ENCODE measurements at regions not wholly inside any gene's neighbourhood (a gene's known extent, or its start where the extent isn't known, plus 50 kb on each side); places are given as distances from the start of the nearest gene placed in this dataset.

DNA sequence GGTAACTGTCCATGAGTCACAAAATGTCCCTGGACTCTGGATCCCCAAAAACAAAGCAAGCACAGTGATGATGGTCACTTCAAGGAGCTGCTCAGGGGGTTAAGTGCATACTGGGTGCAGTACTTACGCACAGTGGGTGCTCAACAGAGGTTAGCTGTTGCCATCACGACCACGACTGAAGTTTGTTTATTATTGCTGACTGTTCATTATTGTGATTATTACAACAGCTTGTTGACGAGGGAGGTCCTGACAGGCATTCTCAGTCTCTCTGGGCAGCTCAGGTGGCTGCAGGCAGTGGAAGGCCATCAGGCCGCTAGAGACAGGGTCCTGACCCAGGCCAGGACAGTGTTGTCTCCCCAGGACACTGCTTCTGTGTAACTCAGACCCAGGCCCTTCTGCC lies 418.8 kb downstream of the SHANK2 start:
- Histone ChIP-seq H2BK12ac (ENCODE audit: low read length) (peak overlapping the region; percentile 59), H3K14ac (ENCODE audit: low read length) (no peak overlapping the region), H2BK15ac (ENCODE audit: low read length) (no peak overlapping the region), H3K27me3 (ENCODE audit: control insufficient read depth in 3 of 3, insufficient read depth in 3 of 3, low read depth in 1 of 3, low read length in 3 of 3) (peaks cover 0 to 13% (median 0%) of the 10 kb centered on the region in 3 experiments), H3K4ac (ENCODE audit: low read length) (no peak overlapping the region), H2BK120ac (ENCODE audit: low read depth, low read length) (no peak overlapping the region), H4K91ac (ENCODE audit: low read depth, low read length, poor library complexity) (no peak overlapping the region), H2AFZ (ENCODE audit: low read length) (no peak overlapping the region), H2AK5ac (ENCODE audit: low read depth, low read length) (peak overlapping the region; percentile 91), H3K4me3 (ENCODE audit: low read length in 2 of 2) (no peak overlapping the region), H3K9me3 (replicated peaks in 1 of 2; ENCODE audit: control insufficient read depth in 2 of 2, insufficient read depth in 1 of 2, low read depth in 1 of 2, low read length in 2 of 2) (peaks cover 2 to 9% of the 10 kb centered on the region in 2 donors), H4K8ac (ENCODE audit: low read depth, low read length) (no peak overlapping the region), H3K79me1 (ENCODE audit: low read depth, low read length) (no peaks in the 10 kb centered on the region), H3K27ac (replicated peaks; ENCODE audit: low read length) (no peak overlapping the region), H2BK5ac (ENCODE audit: low read length) (peak overlapping the region; percentile 76), H3K4me2 (ENCODE audit: insufficient read depth, low read length, poor library complexity, severe bottlenecking) (no peak overlapping the region), H3K9ac (ENCODE audit: low read depth, low read length, poor library complexity) (no peak overlapping the region), H3K36me3 (replicated peaks in 1 of 2; ENCODE audit: control insufficient read depth in 2 of 2, insufficient read depth in 2 of 2, low read length in 2 of 2) (no peaks in the 10 kb centered on the region), H3K4me1 (ENCODE audit: control insufficient read depth in 2 of 2, insufficient read depth in 1 of 2, low read depth in 1 of 2, low read length in 2 of 2) (peaks cover 0 to 4% of the 10 kb centered on the region in 2 donors), H3K23ac (ENCODE audit: low read depth, low read length, poor library complexity) (no peak overlapping the region), H3K18ac (ENCODE audit: low read length) (peak overlapping the region; percentile 92)
- no peak for DNase-seq (ENCODE audit: low spot score)
- WGBS, 2 donors (ENCODE audit: extremely low coverage in 2 of 2, insufficient read length in 2 of 2, insufficient replicate concordance in 1 of 2), result no CpG with 5 or more reads among the region's 5 CpGs

DNA sequence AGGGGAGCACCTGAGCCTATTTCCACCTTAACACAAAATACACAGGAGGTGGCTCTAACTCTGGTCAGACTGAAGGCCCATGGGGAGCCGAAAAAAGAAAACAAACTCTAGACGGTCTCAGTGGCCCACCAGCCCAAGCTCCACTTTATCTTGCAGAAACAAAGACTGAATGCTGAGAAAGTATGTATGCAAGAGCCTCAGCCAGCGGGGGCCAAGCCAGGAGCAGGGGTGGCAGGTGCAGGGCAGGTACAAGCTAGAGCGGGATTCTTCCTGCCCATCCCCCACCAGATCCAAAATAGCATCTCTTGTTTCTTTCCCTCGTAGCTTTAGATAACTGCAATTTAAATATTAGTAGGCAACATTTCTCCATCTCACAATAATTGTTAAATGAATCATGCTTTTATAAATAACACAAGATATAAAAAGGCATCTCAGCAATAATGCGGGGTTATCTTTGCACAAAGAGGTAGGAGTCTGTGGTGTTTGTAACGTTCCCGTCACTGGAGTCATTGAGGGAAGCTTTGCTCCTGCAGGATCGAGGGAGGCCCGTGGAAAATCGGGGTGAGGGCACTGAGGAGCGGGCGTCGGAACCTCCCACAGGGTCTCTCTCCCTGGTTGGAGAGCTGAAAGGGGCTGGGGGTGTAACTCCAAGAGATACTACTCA lies 418.0 kb downstream of the SHANK2 start:
- Histone ChIP-seq H3K36me3 (replicated peaks in 1 of 2; ENCODE audit: control insufficient read depth in 2 of 2, insufficient read depth in 2 of 2, low read length in 2 of 2) (no peaks in the 10 kb centered on the region), H3K79me1 (ENCODE audit: low read depth, low read length) (no peaks in the 10 kb centered on the region), H3K4me2 (ENCODE audit: insufficient read depth, low read length, poor library complexity, severe bottlenecking) (no peak overlapping the region), H4K8ac (ENCODE audit: low read depth, low read length) (no peak overlapping the region), H3K4me3 (ENCODE audit: low read length in 2 of 2) (no peak overlapping the region), H3K4ac (ENCODE audit: low read length) (no peak overlapping the region), H3K9ac (ENCODE audit: low read depth, low read length, poor library complexity) (no peak overlapping the region), H3K4me1 (ENCODE audit: control insufficient read depth in 2 of 2, insufficient read depth in 1 of 2, low read depth in 1 of 2, low read length in 2 of 2) (peaks cover 0 to 4% of the 10 kb centered on the region in 2 donors), H3K9me3 (replicated peaks in 1 of 2; ENCODE audit: control insufficient read depth in 2 of 2, insufficient read depth in 1 of 2, low read depth in 1 of 2, low read length in 2 of 2) (peaks cover 2 to 9% of the 10 kb centered on the region in 2 donors), H3K27me3 (ENCODE audit: control insufficient read depth in 3 of 3, insufficient read depth in 3 of 3, low read depth in 1 of 3, low read length in 3 of 3) (peaks cover 0 to 13% (median 0%) of the 10 kb centered on the region in 3 experiments), H3K18ac (ENCODE audit: low read length) (peak overlapping the region; percentile 49), H3K14ac (ENCODE audit: low read length) (no peak overlapping the region), H2BK15ac (ENCODE audit: low read length) (peak overlapping the region; percentile 37), H2AFZ (ENCODE audit: low read length) (no peak overlapping the region), H2BK12ac (ENCODE audit: low read length) (no peak overlapping the region), H2AK5ac (ENCODE audit: low read depth, low read length) (peak overlapping the region; percentile 45), H2BK5ac (ENCODE audit: low read length) (no peak overlapping the region), H3K27ac (replicated peaks; ENCODE audit: low read length) (no peak overlapping the region), H3K23ac (ENCODE audit: low read depth, low read length, poor library complexity) (no peak overlapping the region), H4K91ac (ENCODE audit: low read depth, low read length, poor library complexity) (no peak overlapping the region), H2BK120ac (ENCODE audit: low read depth, low read length) (no peak overlapping the region)
- no peak for DNase-seq (ENCODE audit: low spot score)
- no CpG with 5 or more reads among the region's 14 CpGs for WGBS, 2 donors (ENCODE audit: extremely low coverage in 2 of 2, insufficient read length in 2 of 2, insufficient replicate concordance in 1 of 2)

DNA sequence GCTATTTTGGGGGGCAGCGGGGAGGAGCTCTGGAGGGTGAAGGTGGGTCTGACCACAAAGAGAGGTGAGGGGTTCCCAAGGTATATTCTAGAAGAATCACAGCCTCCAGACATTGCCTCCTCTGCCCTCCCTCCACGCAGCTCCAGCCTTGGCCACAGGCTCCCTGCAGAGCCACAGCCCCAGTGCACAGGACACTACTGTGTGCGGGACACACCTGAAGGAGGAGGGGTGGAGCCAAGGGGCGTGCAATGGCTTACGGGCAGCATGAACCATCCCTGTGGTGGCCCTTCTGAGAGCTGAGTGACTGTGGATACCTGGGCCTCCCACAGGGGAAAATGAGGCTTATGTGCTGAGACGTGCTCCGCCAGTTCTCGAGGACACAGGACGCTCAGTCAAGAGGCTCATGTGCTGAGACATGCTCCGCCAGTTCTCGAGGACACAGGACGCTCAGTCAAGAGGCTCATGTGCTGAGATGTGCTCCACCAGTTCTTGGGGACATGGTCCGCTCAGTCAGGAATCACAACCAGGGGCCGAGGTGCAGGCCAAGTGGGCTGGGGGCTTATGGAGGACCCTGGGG lies 417.3 kb downstream of the SHANK2 start:
- H3K4me2 ChIP-seq (ENCODE audit: insufficient read depth, low read length, poor library complexity, severe bottlenecking), result no peak overlapping the region
- H3K36me3 ChIP-seq (replicated peaks in 1 of 2; ENCODE audit: control insufficient read depth in 2 of 2, insufficient read depth in 2 of 2, low read length in 2 of 2), result no peaks in the 10 kb centered on the region
- H3K27ac ChIP-seq (replicated peaks; ENCODE audit: low read length), result no peak overlapping the region
- no peak overlapping the region for H3K4ac ChIP-seq (ENCODE audit: low read length)
- no peak for DNase-seq (ENCODE audit: low spot score)
- no peak overlapping the region for H3K9ac ChIP-seq (ENCODE audit: low read depth, low read length, poor library complexity)
- no peak overlapping the region for H3K4me3 ChIP-seq (ENCODE audit: low read length in 2 of 2)
- H2BK15ac ChIP-seq (ENCODE audit: low read length), result peak overlapping the region; percentile 37
- H3K9me3 ChIP-seq (replicated peaks in 1 of 2; ENCODE audit: control insufficient read depth in 2 of 2, insufficient read depth in 1 of 2, low read depth in 1 of 2, low read length in 2 of 2), result peaks cover 2 to 9% of the 10 kb centered on the region in 2 donors
- H2BK120ac ChIP-seq (ENCODE audit: low read depth, low read length), result peak overlapping the region; percentile 61
- peaks cover 0 to 4% of the 10 kb centered on the region in 2 donors for H3K4me1 ChIP-seq (ENCODE audit: control insufficient read depth in 2 of 2, insufficient read depth in 1 of 2, low read depth in 1 of 2, low read length in 2 of 2)
- peak overlapping the region; percentile 43 for H2BK5ac ChIP-seq (ENCODE audit: low read length)
- H3K23ac ChIP-seq (ENCODE audit: low read depth, low read length, poor library complexity), result peak overlapping the region; percentile 76
- no peaks in the 10 kb centered on the region for H3K79me1 ChIP-seq (ENCODE audit: low read depth, low read length)
- no peak overlapping the region for H2BK12ac ChIP-seq (ENCODE audit: low read length)
- no peak overlapping the region for H4K91ac ChIP-seq (ENCODE audit: low read depth, low read length, poor library complexity)
- peaks cover 0 to 11% (median 0%) of the 10 kb centered on the region in 3 experiments for H3K27me3 ChIP-seq (ENCODE audit: control insufficient read depth in 3 of 3, insufficient read depth in 3 of 3, low read depth in 1 of 3, low read length in 3 of 3)
- H3K18ac ChIP-seq (ENCODE audit: low read length), result peak overlapping the region; percentile 78
- H2AK5ac ChIP-seq (ENCODE audit: low read depth, low read length), result peak overlapping the region; percentile 87
- H2AFZ ChIP-seq (ENCODE audit: low read length), result no peak overlapping the region
- no peak overlapping the region for H4K8ac ChIP-seq (ENCODE audit: low read depth, low read length)
- H3K14ac ChIP-seq (ENCODE audit: low read length), result peak overlapping the region; percentile 58
- WGBS, 2 donors (ENCODE audit: extremely low coverage in 2 of 2, insufficient read length in 2 of 2, insufficient replicate concordance in 1 of 2), result no CpG with 5 or more reads among the region's 14 CpGs

DNA sequence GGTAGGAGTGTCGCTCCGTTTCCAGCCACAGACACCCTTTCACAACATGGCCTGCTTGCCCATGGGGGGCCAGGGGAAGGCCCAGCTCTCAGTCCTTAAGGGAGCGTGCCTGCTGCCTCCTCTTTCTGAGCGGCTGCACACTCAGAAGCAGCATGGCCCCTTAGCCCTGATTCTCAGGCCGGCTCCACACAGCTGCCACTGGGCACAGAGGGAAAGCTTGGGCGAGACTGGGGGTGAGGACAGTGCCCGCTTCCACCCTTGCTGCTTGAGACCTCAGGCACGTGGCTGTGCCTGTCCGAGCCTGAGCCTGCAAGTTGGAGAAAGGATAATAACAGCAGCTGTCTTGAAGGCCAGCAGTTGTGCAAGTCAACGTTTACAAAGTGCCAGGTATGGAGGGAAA lies 416.3 kb downstream of the SHANK2 start:
- H3K4me3 ChIP-seq (ENCODE audit: low read length in 2 of 2), result no peak overlapping the region
- peak overlapping the region; percentile 71 for H2AK5ac ChIP-seq (ENCODE audit: low read depth, low read length)
- H2BK5ac ChIP-seq (ENCODE audit: low read length), result peak overlapping the region; percentile 55
- WGBS, 2 donors (ENCODE audit: extremely low coverage in 2 of 2, insufficient read length in 2 of 2, insufficient replicate concordance in 1 of 2), result no CpG with 5 or more reads among the region's 10 CpGs
- no peak overlapping the region for H3K9ac ChIP-seq (ENCODE audit: low read depth, low read length, poor library complexity)
- DNase-seq (ENCODE audit: low spot score), result no peak
- H3K18ac ChIP-seq (ENCODE audit: low read length), result peak overlapping the region; percentile 46
- peak overlapping the region; percentile 31 for H3K14ac ChIP-seq (ENCODE audit: low read length)
- H2BK15ac ChIP-seq (ENCODE audit: low read length), result peak overlapping the region; percentile 57
- peak overlapping the region; percentile 95 for H2BK12ac ChIP-seq (ENCODE audit: low read length)
- no peak overlapping the region for H2BK120ac ChIP-seq (ENCODE audit: low read depth, low read length)
- H3K23ac ChIP-seq (ENCODE audit: low read depth, low read length, poor library complexity), result no peak overlapping the region
- H2AFZ ChIP-seq (ENCODE audit: low read length), result no peak overlapping the region
- no peaks in the 10 kb centered on the region for H3K36me3 ChIP-seq (replicated peaks in 1 of 2; ENCODE audit: control insufficient read depth in 2 of 2, insufficient read depth in 2 of 2, low read length in 2 of 2)
- H3K27ac ChIP-seq (replicated peaks; ENCODE audit: low read length), result no peak overlapping the region
- H4K8ac ChIP-seq (ENCODE audit: low read depth, low read length), result no peak overlapping the region
- H3K79me1 ChIP-seq (ENCODE audit: low read depth, low read length), result no peaks in the 10 kb centered on the region
- H3K4me2 ChIP-seq (ENCODE audit: insufficient read depth, low read length, poor library complexity, severe bottlenecking), result no peak overlapping the region
- peaks cover 2 to 9% of the 10 kb centered on the region in 2 donors for H3K9me3 ChIP-seq (replicated peaks in 1 of 2; ENCODE audit: control insufficient read depth in 2 of 2, insufficient read depth in 1 of 2, low read depth in 1 of 2, low read length in 2 of 2)
- H3K4ac ChIP-seq (ENCODE audit: low read length), result peak overlapping the region; percentile 59
- peak overlapping the region; percentile 15 for H4K91ac ChIP-seq (ENCODE audit: low read depth, low read length, poor library complexity)
- peaks cover 0 to 8% (median 0%) of the 10 kb centered on the region in 3 experiments for H3K27me3 ChIP-seq (ENCODE audit: control insufficient read depth in 3 of 3, insufficient read depth in 3 of 3, low read depth in 1 of 3, low read length in 3 of 3)
- peaks cover 0 to 4% of the 10 kb centered on the region in 2 donors for H3K4me1 ChIP-seq (ENCODE audit: control insufficient read depth in 2 of 2, insufficient read depth in 1 of 2, low read depth in 1 of 2, low read length in 2 of 2)
